Suprapubic skin (tissue), 4 donors: ENCODE measurements at regions not wholly inside any gene's neighbourhood (a gene's known extent, or its start where the extent isn't known, plus 50 kb on each side); places are given as distances from the start of the nearest gene placed in this dataset.

ENCODE experiments used
- DNase-seq, 2 donors: peaks; one replicate each; pipeline ENCODE4 v3.0.0-alpha.2; 2019; ENCODE audit warnings: low spot score in 2 of 2
- H3K27ac ChIP-seq: fragments of 200-600 bp; sonication (generic); one replicate; pipeline ENCODE4 v1.5.1; 2019
- H3K27me3 ChIP-seq: fragments of 200-600 bp; sonication (generic); one replicate; pipeline ENCODE4 v1.5.1; 2019
- H3K36me3 ChIP-seq: fragments of 200-600 bp; sonication (generic); one replicate; pipeline ENCODE4 v1.5.1; 2019
- H3K4me1 ChIP-seq: fragments of 200-600 bp; sonication (generic); one replicate; pipeline ENCODE4 v1.5.1; 2019
- H3K4me3 ChIP-seq: fragments of 200-600 bp; sonication (generic); one replicate; pipeline ENCODE4 v1.5.1; 2019; ENCODE audit warnings: mild to moderate bottlenecking
- H3K9me3 ChIP-seq: fragments of 200-600 bp; sonication (generic); one replicate; pipeline ENCODE4 v1.5.1; 2019
- EP300 ChIP-seq: sonication (generic); formaldehyde crosslinking; IDR thresholded peaks from one replicate; pipeline ENCODE4 v1.6.1; 2017; ENCODE audit warnings: antibody characterized with exemption
- POLR2A ChIP-seq, 2 donors: fragments of 450-650 bp; IDR thresholded peaks; one replicate each; pipeline ENCODE4 v1.6.1; 2017; ENCODE audit warnings: antibody characterized with exemption in 2 of 2, mild to moderate bottlenecking in 2 of 2, moderate library complexity in 2 of 2
- POLR2AphosphoS5 ChIP-seq, 3 donors: sonication (generic); formaldehyde crosslinking; IDR thresholded peaks; one replicate each; pipeline ENCODE4 v1.6.1; 2017; ENCODE audit warnings: antibody characterized with exemption in 3 of 3
- WGBS: methylation state at CpG from one replicate; pipeline ENCODE4 v1.1.5; 2018; 5-methylcytosine and 5-hydroxymethylcytosine counted together
- TF ChIP-seq, protein P1 (sequence below), 2 donors: fragments of 200-600 bp in 1 of 2; fragments of 450-650 bp in 1 of 2; sonication (generic) in 1 of 2; IDR thresholded peaks; one replicate each; pipeline ENCODE4 v1.5.1; 2016 to 2019; ENCODE audit warnings: antibody characterized with exemption in 2 of 2, mild to moderate bottlenecking in 1 of 2, moderate library complexity in 1 of 2

DNA sequence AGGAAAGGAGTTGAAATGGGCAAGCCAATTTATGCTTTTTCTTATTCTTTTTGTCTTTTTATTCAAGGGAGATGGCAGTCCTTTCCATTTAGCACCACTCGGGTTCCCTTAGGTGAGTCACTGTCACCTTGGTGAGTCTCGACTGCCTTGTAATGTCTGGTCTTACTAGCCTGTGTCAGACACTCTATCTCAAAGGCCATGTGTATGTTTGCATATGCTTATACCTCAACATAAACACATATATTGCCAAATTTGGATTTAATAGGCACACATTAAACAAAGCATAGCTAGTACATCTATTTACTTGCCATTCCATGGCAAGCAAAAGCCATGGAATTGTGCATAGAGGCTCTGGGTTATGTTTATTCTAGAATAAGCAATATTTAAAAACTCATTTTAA lies 624.9 kb upstream of the FOXG1 start:
- no peak overlapping the region for H3K27ac ChIP-seq
- 84% methylated on average over 2 of the region's 2 CpGs for WGBS
- DNase-seq = no peak
- no peaks in the 10 kb centered on the region for H3K27me3 ChIP-seq
- no peaks in the 10 kb centered on the region for H3K4me1 ChIP-seq
- H3K4me3 ChIP-seq = no peak overlapping the region
- H3K9me3 ChIP-seq = no peaks in the 10 kb centered on the region
- TF ChIP-seq EP300 (no peak), POLR2AphosphoS5 (IDR thresholded peaks at IDR 0.05) (no peak), POLR2A (IDR thresholded peaks at IDR 0.05) (no peak)
- TF ChIP-seq, protein P1, sequence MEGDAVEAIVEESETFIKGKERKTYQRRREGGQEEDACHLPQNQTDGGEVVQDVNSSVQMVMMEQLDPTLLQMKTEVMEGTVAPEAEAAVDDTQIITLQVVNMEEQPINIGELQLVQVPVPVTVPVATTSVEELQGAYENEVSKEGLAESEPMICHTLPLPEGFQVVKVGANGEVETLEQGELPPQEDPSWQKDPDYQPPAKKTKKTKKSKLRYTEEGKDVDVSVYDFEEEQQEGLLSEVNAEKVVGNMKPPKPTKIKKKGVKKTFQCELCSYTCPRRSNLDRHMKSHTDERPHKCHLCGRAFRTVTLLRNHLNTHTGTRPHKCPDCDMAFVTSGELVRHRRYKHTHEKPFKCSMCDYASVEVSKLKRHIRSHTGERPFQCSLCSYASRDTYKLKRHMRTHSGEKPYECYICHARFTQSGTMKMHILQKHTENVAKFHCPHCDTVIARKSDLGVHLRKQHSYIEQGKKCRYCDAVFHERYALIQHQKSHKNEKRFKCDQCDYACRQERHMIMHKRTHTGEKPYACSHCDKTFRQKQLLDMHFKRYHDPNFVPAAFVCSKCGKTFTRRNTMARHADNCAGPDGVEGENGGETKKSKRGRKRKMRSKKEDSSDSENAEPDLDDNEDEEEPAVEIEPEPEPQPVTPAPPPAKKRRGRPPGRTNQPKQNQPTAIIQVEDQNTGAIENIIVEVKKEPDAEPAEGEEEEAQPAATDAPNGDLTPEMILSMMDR (IDR thresholded peaks at IDR 0.05) = no peak
- H3K36me3 ChIP-seq = no peaks in the 10 kb centered on the region

DNA sequence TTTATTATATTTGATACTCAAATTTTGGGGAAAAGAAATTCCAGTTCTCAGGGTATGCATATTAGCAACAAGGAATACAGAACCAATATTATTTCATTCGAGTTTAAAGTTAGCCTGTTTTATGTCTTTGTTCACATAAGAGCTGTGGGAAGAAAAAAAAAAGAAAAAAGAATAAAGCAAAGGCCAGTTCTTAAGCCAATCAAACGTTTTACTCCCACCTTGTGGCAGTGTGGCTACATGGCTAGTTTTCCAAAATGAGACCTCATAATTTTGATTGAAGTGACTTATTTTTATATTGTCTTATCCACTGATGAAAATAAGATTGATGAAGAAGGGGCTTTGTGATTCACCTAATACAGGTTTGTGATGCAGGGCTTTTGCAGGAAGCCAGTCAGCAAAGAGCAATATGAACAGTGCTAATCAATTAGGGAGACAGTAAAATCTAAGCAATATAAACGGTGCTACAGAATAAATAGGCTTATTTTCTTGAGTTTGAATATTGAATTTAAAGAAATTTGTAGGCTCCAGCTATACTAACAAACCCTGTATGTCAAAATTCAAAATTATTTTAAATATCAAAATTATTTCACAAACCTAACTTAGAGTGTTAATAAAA lies 624.1 kb upstream of the FOXG1 start:
- DNase-seq = no peak
- Histone ChIP-seq H3K27me3 (no peaks in the 10 kb centered on the region), H3K4me3 (no peak overlapping the region), H3K9me3 (no peaks in the 10 kb centered on the region), H3K36me3 (no peaks in the 10 kb centered on the region), H3K4me1 (no peaks in the 10 kb centered on the region), H3K27ac (no peak overlapping the region)
- TF ChIP-seq, protein P1 (IDR thresholded peaks at IDR 0.05) = no peak
- TF ChIP-seq EP300 = no peak
- no peak for TF ChIP-seq POLR2A (IDR thresholded peaks at IDR 0.05)
- TF ChIP-seq POLR2AphosphoS5 (IDR thresholded peaks at IDR 0.05) = no peak
- WGBS = 19% methylated on average over 3 of the region's 3 CpGs

DNA sequence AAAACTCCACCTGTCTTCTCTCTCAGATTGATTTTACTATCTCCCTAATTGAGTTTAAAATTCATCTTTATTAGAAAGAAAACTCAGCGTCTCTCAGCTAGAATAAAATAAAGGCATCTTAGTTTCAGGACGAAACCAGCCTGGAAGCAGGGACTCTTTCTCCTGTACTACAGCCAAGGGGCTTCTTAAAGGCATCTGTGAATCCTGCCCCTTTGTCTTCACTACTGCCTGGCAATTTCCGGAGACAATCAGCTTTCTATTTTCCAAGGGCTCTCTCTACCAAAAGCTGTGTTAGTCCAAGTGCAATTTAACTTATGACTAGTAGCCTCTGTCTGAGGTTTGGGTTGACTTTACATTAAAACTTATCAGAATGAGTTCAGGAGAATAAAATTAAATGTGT lies 623.3 kb upstream of the FOXG1 start:
- H3K27ac ChIP-seq = no peak overlapping the region
- H3K36me3 ChIP-seq = no peaks in the 10 kb centered on the region
- H3K4me1 ChIP-seq = no peaks in the 10 kb centered on the region
- no peaks in the 10 kb centered on the region for H3K9me3 ChIP-seq
- no peaks in the 10 kb centered on the region for H3K27me3 ChIP-seq
- no peak overlapping the region for H3K4me3 ChIP-seq
- WGBS = 51% methylated on average over 3 of the region's 3 CpGs
- DNase-seq = no peak
- TF ChIP-seq, protein P1 (IDR thresholded peaks at IDR 0.05) = no peak
- TF ChIP-seq EP300 (no peak), POLR2A (IDR thresholded peaks at IDR 0.05) (no peak), POLR2AphosphoS5 (IDR thresholded peaks at IDR 0.05) (no peak)

DNA sequence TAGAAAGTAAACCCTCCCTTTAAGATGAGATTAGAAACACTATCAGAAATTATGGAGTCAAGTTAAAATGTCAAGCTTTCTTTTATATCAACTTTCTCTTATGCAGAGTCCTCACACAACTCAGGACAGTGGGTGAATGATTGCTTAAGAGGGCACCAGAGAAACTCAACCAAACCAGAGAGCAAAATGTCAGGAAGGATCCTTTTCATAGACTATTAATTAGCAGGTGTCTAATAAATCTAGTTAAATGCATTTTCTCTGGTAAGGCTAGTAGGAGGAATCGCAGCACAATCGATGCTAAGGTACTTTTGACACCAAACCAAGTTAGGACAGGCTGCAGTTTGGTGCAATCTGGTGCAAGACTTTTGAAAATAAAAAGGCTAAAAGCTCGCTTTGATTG lies 614.7 kb upstream of the FOXG1 start:
- H3K9me3 ChIP-seq = no peaks in the 10 kb centered on the region
- H3K36me3 ChIP-seq = no peaks in the 10 kb centered on the region
- no peak for DNase-seq
- no peaks in the 10 kb centered on the region for H3K4me1 ChIP-seq
- H3K27ac ChIP-seq = no peak overlapping the region
- H3K27me3 ChIP-seq = no peaks in the 10 kb centered on the region
- 73% methylated on average over 3 of the region's 3 CpGs for WGBS
- TF ChIP-seq, protein P1 (IDR thresholded peaks at IDR 0.05) = no peak
- TF ChIP-seq POLR2A (IDR thresholded peaks at IDR 0.05) (no peak), EP300 (no peak), POLR2AphosphoS5 (IDR thresholded peaks at IDR 0.05) (no peak)
- no peak overlapping the region for H3K4me3 ChIP-seq

DNA sequence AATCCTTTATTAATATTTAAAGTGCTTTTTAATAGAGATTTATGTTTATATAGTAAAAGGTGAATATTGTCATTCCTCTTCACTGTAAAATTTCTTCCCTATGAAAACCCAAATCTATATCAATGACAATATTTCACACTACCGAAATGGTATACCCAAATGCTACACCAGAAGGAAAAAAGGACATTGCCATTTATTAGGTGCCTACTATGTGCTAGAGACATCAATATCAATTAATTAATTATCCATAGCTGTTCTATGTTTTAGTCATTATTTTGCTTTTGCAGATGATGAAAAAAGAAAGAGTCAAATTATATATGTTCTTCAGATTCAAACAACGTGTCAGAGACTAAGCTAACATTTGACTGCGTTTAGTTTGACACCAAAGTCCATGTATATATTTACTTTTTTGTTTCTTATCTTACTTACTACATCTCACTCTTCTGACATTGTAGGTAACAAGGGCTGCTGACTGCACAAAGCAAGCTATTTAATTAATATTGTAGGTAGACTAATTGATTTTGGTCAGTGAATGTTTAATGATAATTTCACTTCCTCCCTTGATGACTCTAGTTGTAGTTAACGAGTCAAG lies 614.0 kb upstream of the FOXG1 start:
- H3K27ac ChIP-seq = no peak overlapping the region
- no peaks in the 10 kb centered on the region for H3K27me3 ChIP-seq
- 80% methylated on average over 4 of the region's 4 CpGs for WGBS
- H3K4me1 ChIP-seq = no peaks in the 10 kb centered on the region
- no peak for DNase-seq
- no peak overlapping the region for H3K4me3 ChIP-seq
- TF ChIP-seq POLR2AphosphoS5 (IDR thresholded peaks at IDR 0.05) = no peak
- TF ChIP-seq, protein P1 (IDR thresholded peaks at IDR 0.05) = no peak
- no peaks in the 10 kb centered on the region for H3K9me3 ChIP-seq
- H3K36me3 ChIP-seq = no peaks in the 10 kb centered on the region
